Choroid plexus epithelial cell (primary cell): ENCODE measurements at regions not wholly inside any gene's neighbourhood (a gene's known extent, or its start where the extent isn't known, plus 50 kb on each side); places are given as distances from the start of the nearest gene placed in this dataset.
A peak's percentile ranks its signal among the peaks of the same experiment; 100 is the strongest.
"Not testable (repeated sequence)": the region's sequence is repeated elsewhere in the genome, so short reads cannot be mapped to it uniquely, and the experiment has no call there.

ENCODE experiments used
- DNase-seq: peaks from one replicate; pipeline ENCODE4 v3.0.0-alpha.2; 2010; ENCODE audit warnings: low read depth
- H3K4me3 ChIP-seq: 2 replicates; pipeline ENCODE4 v1.5.1; 2011; ENCODE audit warnings: low read depth, mild to moderate bottlenecking, control low read depth, low read length, moderate library complexity
- CTCF ChIP-seq: conservative IDR thresholded peaks from 2 replicates; pipeline ENCODE4 v1.5.1; 2011; ENCODE audit warnings: low read depth, mild to moderate bottlenecking, control low read depth, inconsistent platforms, low read length, moderate library complexity

GRCh38 chr13:64130600-64130999 is 2715.0 kb upstream of the PCDH20 start:
- TF ChIP-seq CTCF: no peak
- DNase-seq: no peak
- no peak overlapping the region for H3K4me3 ChIP-seq

GRCh38 chr13:64130171-64130570 is 2714.5 kb upstream of the PCDH20 start:
- TF ChIP-seq CTCF: no peak
- H3K4me3 ChIP-seq: no peak overlapping the region
- DNase-seq: no peak

- no peak for DNase-seq
These were observed 2712.2 kb upstream of the PCDH20 start for GRCh38 chr13:64127856-64128255.

GRCh38 chr13:64127192-64127591 is 2711.5 kb upstream of the PCDH20 start:
- no peak overlapping the region for H3K4me3 ChIP-seq
- no peak for DNase-seq
- TF ChIP-seq CTCF: no peak

More at GRCh38 chr13:64127856-64128255, 2712.2 kb upstream of the PCDH20 start:
- TF ChIP-seq CTCF: no peak
- no peak overlapping the region for H3K4me3 ChIP-seq

- not testable (repeated sequence) for DNase-seq, H3K4me3 ChIP-seq
These were observed 2705.5 kb upstream of the PCDH20 start for GRCh38 chr13:64121023-64121709.

- DNase-seq: peak; percentile 3
- no peak overlapping the region for H3K4me3 ChIP-seq
These were observed 2684.3 kb upstream of the PCDH20 start for GRCh38 chr13:64099994-64100393.

GRCh38 chr13:64090311-64090710 is 2674.7 kb upstream of the PCDH20 start:
- H3K4me3 ChIP-seq: no peak overlapping the region
- no peak for DNase-seq
- no peak for TF ChIP-seq CTCF

More at GRCh38 chr13:64099994-64100393, 2684.3 kb upstream of the PCDH20 start:
- TF ChIP-seq CTCF: no peak

GRCh38 chr13:64088491-64088890 is 2672.8 kb upstream of the PCDH20 start:
- no peak for TF ChIP-seq CTCF
- DNase-seq: no peak
- no peak overlapping the region for H3K4me3 ChIP-seq
